ENCODE measurements at regions not wholly inside any gene's neighbourhood (a gene's known extent, or its start where the extent isn't known, plus 50 kb on each side); places are given as distances from the start of the nearest gene placed in this dataset.

DNA sequence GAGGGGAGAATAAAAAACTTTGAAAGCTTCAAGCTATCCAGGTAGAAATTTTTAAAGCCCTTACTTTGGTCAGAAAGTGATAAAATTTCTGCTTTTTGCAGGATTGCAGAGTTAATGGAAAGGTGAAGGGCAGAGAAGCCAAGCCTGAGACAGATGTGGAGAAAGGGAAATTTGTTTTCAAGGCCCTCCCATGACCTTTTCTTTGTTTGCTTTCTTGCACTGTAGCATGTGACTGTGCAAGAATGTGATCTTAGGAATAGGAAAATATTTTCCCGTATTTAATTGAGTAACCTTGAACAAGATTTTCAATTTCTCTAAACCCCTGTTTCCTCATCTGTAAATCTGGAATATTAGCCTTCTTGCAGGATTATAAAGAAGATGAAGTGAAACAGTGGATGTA lies 307.2 kb downstream of the PPARGC1A start:
- no peak overlapping the region for H3K9ac ChIP-seq (ENCODE audit: low read depth in 1 of 2, low read length in 2 of 2)
- 45% methylated on average over 1 of the region's 1 CpG for WGBS
- no peaks in the 10 kb centered on the region for H3K4me1 ChIP-seq (ENCODE audit: control insufficient read depth in 4 of 4, insufficient read depth in 4 of 4, low read length in 3 of 4)
- no peaks in the 10 kb centered on the region for H3K27me3 ChIP-seq (ENCODE audit: control insufficient read depth in 4 of 4, insufficient read depth in 4 of 4, low read length in 3 of 4)
- no peak overlapping the region for H3K4me3 ChIP-seq (ENCODE audit: low read depth in 1 of 3, low read length in 3 of 3)
- TF ChIP-seq TAF1 (conservative IDR thresholded peaks at IDR 0.05): no peak
- no peak for TF ChIP-seq SP1 (IDR thresholded peaks at IDR 0.05)
- TF ChIP-seq GABPA (IDR thresholded peaks at IDR 0.05 in 1 of 2, conservative IDR thresholded peaks at IDR 0.05 in 1 of 2): no peak
- TF ChIP-seq RAD21 (IDR thresholded peaks at IDR 0.05): no peak
- no peak for TF ChIP-seq RXRA (IDR thresholded peaks at IDR 0.05)
- TF ChIP-seq HNF4A (conservative IDR thresholded peaks at IDR 0.05): no peak
- no peak for TF ChIP-seq FOXA1 (IDR thresholded peaks at IDR 0.05)
- TF ChIP-seq, protein P1, sequence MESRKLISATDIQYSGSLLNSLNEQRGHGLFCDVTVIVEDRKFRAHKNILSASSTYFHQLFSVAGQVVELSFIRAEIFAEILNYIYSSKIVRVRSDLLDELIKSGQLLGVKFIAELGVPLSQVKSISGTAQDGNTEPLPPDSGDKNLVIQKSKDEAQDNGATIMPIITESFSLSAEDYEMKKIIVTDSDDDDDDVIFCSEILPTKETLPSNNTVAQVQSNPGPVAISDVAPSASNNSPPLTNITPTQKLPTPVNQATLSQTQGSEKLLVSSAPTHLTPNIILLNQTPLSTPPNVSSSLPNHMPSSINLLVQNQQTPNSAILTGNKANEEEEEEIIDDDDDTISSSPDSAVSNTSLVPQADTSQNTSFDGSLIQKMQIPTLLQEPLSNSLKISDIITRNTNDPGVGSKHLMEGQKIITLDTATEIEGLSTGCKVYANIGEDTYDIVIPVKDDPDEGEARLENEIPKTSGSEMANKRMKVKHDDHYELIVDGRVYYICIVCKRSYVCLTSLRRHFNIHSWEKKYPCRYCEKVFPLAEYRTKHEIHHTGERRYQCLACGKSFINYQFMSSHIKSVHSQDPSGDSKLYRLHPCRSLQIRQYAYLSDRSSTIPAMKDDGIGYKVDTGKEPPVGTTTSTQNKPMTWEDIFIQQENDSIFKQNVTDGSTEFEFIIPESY (IDR thresholded peaks at IDR 0.05): no peak
- TF ChIP-seq FOXA2 (IDR thresholded peaks at IDR 0.05): no peak
- TF ChIP-seq, protein P2, sequence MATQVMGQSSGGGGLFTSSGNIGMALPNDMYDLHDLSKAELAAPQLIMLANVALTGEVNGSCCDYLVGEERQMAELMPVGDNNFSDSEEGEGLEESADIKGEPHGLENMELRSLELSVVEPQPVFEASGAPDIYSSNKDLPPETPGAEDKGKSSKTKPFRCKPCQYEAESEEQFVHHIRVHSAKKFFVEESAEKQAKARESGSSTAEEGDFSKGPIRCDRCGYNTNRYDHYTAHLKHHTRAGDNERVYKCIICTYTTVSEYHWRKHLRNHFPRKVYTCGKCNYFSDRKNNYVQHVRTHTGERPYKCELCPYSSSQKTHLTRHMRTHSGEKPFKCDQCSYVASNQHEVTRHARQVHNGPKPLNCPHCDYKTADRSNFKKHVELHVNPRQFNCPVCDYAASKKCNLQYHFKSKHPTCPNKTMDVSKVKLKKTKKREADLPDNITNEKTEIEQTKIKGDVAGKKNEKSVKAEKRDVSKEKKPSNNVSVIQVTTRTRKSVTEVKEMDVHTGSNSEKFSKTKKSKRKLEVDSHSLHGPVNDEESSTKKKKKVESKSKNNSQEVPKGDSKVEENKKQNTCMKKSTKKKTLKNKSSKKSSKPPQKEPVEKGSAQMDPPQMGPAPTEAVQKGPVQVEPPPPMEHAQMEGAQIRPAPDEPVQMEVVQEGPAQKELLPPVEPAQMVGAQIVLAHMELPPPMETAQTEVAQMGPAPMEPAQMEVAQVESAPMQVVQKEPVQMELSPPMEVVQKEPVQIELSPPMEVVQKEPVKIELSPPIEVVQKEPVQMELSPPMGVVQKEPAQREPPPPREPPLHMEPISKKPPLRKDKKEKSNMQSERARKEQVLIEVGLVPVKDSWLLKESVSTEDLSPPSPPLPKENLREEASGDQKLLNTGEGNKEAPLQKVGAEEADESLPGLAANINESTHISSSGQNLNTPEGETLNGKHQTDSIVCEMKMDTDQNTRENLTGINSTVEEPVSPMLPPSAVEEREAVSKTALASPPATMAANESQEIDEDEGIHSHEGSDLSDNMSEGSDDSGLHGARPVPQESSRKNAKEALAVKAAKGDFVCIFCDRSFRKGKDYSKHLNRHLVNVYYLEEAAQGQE (IDR thresholded peaks at IDR 0.05): no peak
- H3K9me3 ChIP-seq (ENCODE audit: control insufficient read depth in 4 of 4, low read length in 3 of 4): no peaks in the 10 kb centered on the region
- H3K27ac ChIP-seq (ENCODE audit: low read depth in 1 of 2, low read length in 2 of 2): no peak overlapping the region
- DNase-seq (ENCODE audit: low spot score): no peak
- no peaks in the 10 kb centered on the region for H3K36me3 ChIP-seq (ENCODE audit: control insufficient read depth in 4 of 4, insufficient read depth in 3 of 4, low read depth in 1 of 4, low read length in 3 of 4)

DNA sequence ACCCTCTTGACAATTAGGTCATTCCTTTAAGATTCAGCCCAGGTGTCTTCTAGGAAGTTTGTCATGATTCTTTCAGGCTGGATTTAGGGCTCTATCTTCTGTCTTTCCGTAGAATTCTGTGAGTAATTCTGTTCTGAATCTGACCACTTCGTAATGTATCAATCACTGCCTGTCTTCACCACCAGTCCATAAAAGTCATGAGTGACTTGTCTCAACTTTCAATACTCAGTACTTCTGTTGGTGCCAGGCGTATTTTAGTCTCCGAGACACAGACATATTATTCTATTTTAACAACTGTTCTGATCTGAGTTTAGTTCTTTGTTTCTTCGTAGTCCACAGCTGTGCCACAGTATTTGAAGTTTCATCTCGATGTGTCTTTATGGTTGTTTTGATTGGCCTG lies 310.7 kb downstream of the PPARGC1A start:
- no peak overlapping the region for H3K9ac ChIP-seq (ENCODE audit: low read depth in 1 of 2, low read length in 2 of 2)
- WGBS: 81% methylated on average over 6 of the region's 6 CpGs
- H3K27me3 ChIP-seq (ENCODE audit: control insufficient read depth in 4 of 4, insufficient read depth in 4 of 4, low read length in 3 of 4): no peaks in the 10 kb centered on the region
- TF ChIP-seq RXRA (IDR thresholded peaks at IDR 0.05) (no peak), FOXA2 (IDR thresholded peaks at IDR 0.05) (no peak), TAF1 (conservative IDR thresholded peaks at IDR 0.05) (no peak), SP1 (IDR thresholded peaks at IDR 0.05) (no peak), RAD21 (IDR thresholded peaks at IDR 0.05) (no peak), EGR1 (IDR thresholded peaks at IDR 0.05; ENCODE audit: low read depth in 2 of 2) (no peak), GABPA (IDR thresholded peaks at IDR 0.05 in 1 of 2, conservative IDR thresholded peaks at IDR 0.05 in 1 of 2) (no peak), NR2F2 (IDR thresholded peaks at IDR 0.05) (no peak), HNF4A (conservative IDR thresholded peaks at IDR 0.05) (no peak), JUND (IDR thresholded peaks at IDR 0.05) (no peak), FOXA1 (IDR thresholded peaks at IDR 0.05) (no peak), YY1 (IDR thresholded peaks at IDR 0.05) (no peak), HNF4G (IDR thresholded peaks at IDR 0.05) (no peak)
- TF ChIP-seq, protein P2 (IDR thresholded peaks at IDR 0.05): no peak
- TF ChIP-seq, protein P3, sequence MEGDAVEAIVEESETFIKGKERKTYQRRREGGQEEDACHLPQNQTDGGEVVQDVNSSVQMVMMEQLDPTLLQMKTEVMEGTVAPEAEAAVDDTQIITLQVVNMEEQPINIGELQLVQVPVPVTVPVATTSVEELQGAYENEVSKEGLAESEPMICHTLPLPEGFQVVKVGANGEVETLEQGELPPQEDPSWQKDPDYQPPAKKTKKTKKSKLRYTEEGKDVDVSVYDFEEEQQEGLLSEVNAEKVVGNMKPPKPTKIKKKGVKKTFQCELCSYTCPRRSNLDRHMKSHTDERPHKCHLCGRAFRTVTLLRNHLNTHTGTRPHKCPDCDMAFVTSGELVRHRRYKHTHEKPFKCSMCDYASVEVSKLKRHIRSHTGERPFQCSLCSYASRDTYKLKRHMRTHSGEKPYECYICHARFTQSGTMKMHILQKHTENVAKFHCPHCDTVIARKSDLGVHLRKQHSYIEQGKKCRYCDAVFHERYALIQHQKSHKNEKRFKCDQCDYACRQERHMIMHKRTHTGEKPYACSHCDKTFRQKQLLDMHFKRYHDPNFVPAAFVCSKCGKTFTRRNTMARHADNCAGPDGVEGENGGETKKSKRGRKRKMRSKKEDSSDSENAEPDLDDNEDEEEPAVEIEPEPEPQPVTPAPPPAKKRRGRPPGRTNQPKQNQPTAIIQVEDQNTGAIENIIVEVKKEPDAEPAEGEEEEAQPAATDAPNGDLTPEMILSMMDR (IDR thresholded peaks at IDR 0.05; ENCODE audit: low read depth, low read length, missing input control): no peak
- TF ChIP-seq, protein P4, sequence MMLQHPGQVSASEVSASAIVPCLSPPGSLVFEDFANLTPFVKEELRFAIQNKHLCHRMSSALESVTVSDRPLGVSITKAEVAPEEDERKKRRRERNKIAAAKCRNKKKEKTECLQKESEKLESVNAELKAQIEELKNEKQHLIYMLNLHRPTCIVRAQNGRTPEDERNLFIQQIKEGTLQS (IDR thresholded peaks at IDR 0.05): no peak
- TF ChIP-seq, protein P1 (IDR thresholded peaks at IDR 0.05): no peak
- TF ChIP-seq, protein P5, sequence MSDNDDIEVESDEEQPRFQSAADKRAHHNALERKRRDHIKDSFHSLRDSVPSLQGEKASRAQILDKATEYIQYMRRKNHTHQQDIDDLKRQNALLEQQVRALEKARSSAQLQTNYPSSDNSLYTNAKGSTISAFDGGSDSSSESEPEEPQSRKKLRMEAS (IDR thresholded peaks at IDR 0.05): no peak
- no peak overlapping the region for H3K4me3 ChIP-seq (ENCODE audit: low read depth in 1 of 3, low read length in 3 of 3)
- H3K4me1 ChIP-seq (ENCODE audit: control insufficient read depth in 4 of 4, insufficient read depth in 4 of 4, low read length in 3 of 4): no peaks in the 10 kb centered on the region
- H3K9me3 ChIP-seq (ENCODE audit: control insufficient read depth in 4 of 4, low read length in 3 of 4): no peaks in the 10 kb centered on the region
- DNase-seq (ENCODE audit: low spot score): no peak
- no peaks in the 10 kb centered on the region for H3K36me3 ChIP-seq (ENCODE audit: control insufficient read depth in 4 of 4, insufficient read depth in 3 of 4, low read depth in 1 of 4, low read length in 3 of 4)
- H3K27ac ChIP-seq (ENCODE audit: low read depth in 1 of 2, low read length in 2 of 2): no peak overlapping the region
